Cardiac fibroblast (primary cell): ENCODE measurements at regions not wholly inside any gene's neighbourhood (a gene's known extent, or its start where the extent isn't known, plus 50 kb on each side); places are given as distances from the start of the nearest gene placed in this dataset.

Experiments
- DNase-seq, 2 donors: peaks; one replicate each; pipeline versions ENCODE4 v3.0.0 to v3.0.0-alpha.2; 2010; ENCODE audit warnings: low read depth in 2 of 2
- H3K4me3 ChIP-seq, 2 donors: replicated peaks in 1 of 2; 1 replicate in 1 of 2; 2 replicates in 1 of 2; pipeline ENCODE4 v1.5.1; 2011; ENCODE audit warnings: low read depth in 2 of 2, low read length in 2 of 2, mild to moderate bottlenecking in 2 of 2, moderate library complexity in 1 of 2
- TF ChIP-seq, protein P1 (sequence below): IDR thresholded peaks from one replicate; pipeline ENCODE4 v1.5.1; 2011; ENCODE audit warnings: low read depth, mild to moderate bottlenecking, low read length, inconsistent platforms

DNA sequence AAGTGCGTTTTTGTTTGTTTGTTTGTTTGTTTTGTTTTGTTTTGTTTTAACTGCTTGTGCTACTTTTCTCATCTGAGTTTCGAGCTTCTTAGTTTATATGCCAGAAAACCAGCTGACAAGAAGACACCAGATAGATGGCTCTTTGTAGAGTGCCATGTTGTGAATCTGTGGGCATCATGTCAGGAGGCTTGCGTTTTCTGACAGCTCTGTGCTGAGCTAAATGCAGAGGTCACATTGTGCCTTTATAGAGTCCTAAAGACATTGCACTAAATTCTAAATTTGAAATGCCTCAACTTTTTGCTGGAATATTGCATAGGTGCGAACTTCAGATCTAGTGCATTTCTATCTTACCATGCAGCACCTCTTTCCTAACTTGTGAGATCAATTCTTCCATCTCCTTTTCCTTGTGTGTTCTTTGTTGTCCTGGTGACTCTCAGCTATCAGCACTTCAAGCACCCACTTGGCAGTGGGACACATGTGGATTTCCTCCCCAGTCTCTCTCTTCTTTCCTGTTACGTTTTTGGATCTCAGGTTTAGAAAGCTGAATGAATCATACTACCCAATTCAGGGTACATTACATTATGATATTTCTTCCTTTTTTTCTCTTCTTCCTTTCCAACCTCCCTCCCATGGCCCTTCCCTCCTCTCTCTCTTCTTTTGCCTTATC lies 379.0 kb upstream of the RPS23 start:
- no peak for DNase-seq
- H3K4me3 ChIP-seq, result no peak overlapping the region
- TF ChIP-seq, protein P1, sequence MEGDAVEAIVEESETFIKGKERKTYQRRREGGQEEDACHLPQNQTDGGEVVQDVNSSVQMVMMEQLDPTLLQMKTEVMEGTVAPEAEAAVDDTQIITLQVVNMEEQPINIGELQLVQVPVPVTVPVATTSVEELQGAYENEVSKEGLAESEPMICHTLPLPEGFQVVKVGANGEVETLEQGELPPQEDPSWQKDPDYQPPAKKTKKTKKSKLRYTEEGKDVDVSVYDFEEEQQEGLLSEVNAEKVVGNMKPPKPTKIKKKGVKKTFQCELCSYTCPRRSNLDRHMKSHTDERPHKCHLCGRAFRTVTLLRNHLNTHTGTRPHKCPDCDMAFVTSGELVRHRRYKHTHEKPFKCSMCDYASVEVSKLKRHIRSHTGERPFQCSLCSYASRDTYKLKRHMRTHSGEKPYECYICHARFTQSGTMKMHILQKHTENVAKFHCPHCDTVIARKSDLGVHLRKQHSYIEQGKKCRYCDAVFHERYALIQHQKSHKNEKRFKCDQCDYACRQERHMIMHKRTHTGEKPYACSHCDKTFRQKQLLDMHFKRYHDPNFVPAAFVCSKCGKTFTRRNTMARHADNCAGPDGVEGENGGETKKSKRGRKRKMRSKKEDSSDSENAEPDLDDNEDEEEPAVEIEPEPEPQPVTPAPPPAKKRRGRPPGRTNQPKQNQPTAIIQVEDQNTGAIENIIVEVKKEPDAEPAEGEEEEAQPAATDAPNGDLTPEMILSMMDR, result no peak

DNA sequence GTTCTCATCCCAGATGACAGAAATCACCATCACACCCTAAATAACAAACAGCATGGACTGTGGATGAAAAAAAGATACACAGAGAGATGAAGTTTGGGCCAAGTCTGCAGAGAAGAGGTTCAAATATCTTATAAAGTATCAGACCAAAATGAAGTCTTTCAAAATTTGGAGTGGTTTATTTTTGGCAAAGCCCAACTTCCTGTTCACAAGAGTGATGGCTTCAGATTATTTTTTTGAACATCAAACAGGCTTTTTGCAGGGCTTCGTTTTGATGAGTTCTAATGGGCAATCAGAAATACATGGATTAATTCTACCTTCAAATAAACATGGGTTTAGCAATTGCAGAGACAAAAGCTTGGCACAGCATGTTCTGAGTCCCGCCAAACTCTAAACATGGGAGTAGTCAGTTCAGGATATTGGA lies 378.2 kb upstream of the RPS23 start:
- no peak for DNase-seq
- TF ChIP-seq, protein P1, result no peak
- no peak overlapping the region for H3K4me3 ChIP-seq

DNA sequence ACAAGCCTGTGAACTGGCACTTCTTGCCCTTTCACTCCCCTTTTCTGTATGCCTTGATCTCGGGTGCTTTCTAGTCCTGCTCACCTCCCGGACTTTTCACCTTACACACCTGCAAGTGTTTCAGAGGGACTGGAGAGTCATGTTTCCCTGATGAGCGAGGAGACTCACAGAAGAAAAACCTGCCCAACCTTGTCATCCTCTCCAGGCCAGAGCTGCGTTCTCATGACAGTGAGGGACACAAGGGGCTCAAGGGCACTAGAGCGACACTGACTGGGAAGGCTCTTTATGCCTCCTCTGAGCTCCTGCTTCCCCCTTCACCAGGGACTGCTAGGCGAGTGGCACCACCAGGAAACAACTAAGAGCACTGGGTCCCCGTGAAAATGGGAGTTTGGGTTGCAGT lies 376.9 kb upstream of the RPS23 start:
- TF ChIP-seq, protein P1, result no peak
- DNase-seq, result no peak
- H3K4me3 ChIP-seq, result no peak overlapping the region

DNA sequence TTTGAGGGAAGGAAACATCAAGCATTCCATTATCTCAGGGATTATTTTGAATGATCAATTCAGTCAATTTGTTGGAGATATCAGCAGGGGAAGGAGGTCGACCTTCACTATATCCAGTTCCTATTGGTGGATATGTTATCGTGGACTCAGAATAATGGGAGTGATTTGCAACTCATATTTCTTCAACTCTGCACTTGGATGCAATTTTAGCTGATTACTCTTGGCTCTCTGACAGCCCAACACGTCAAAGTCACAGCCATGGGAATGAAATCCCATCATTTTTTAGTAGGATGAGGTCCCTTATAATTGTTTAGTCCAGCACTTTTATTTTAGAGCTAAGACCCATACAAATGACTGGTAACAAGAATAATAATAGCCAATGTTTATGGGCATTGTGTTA lies 371.8 kb upstream of the RPS23 start:
- TF ChIP-seq, protein P1, result no peak
- no peak for DNase-seq
- H3K4me3 ChIP-seq, result no peak overlapping the region

DNA sequence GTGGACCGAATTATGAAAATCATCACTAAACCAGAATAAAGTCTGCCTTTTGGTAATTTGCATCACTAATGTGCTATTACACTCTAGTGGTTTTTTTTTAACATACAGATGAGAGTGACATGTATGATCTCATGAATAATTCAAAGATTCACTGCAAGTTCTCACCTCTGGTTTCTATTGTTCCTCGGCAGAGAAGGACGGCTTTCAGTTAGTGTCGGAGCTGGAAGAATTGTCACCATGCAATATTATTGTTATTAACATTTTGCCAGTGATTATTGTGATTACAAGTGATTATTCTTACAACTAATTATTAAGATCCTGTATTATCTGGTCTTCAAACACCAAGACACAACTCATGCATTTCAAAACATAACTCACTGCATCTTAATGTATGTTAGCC lies 366.6 kb upstream of the RPS23 start:
- no peak overlapping the region for H3K4me3 ChIP-seq
- TF ChIP-seq, protein P1, result no peak
- no peak for DNase-seq

DNA sequence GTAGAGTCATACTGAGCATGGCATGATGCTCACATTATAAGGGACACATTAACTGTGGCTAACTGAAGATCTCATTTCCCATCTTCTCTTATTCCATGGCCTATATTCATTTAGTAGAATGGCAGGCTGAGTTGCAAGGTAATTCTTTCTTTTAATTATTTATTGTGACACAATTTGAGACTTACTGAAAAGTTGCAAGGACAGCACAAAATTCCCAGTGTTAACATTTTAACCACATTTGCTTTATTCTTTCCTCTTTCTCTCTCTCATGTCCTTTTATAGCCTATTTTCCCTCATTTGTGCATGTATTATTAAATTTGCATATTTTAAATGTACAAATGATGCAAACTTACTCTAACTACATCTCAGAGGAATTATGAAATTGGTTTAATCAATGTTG lies 366.1 kb upstream of the RPS23 start:
- TF ChIP-seq, protein P1, result no peak
- DNase-seq, result no peak
- H3K4me3 ChIP-seq, result no peak overlapping the region

DNA sequence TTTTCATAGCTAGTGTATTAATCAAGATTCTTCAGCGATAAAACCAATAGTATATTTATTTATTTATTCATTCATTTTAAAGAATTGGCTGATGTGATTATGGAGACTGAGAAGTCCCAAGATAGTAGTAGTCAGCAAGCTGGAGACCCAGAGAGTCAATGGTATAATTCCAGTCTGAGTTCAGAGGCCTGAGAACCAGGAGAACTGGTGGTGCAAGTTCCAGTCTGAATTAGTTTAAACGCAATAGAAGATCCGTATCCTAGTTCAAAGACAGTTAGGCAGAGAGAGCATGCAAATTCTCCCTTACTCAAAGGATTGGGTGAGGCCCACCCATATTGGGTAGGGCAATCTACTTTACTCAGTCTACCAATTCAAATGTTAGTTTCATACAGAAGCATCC lies 364.2 kb upstream of the RPS23 start:
- no peak for DNase-seq
- TF ChIP-seq, protein P1, result no peak
- no peak overlapping the region for H3K4me3 ChIP-seq
